SKM-1 treated with dmso at 0.1 percent for 144 hours (cell line): ENCODE measurements at regions not wholly inside any gene's neighbourhood (a gene's known extent, or its start where the extent isn't known, plus 50 kb on each side); places are given as distances from the start of the nearest gene placed in this dataset.

Source experiments
- DNase-seq: peaks from one replicate; lab custom pipeline; 2025; ENCODE audit not compliant: unreplicated experiment; lab: John Stamatoyannopoulos, UW

- no peak for DNase-seq
Observed at GRCh38 chr12:98453492-98453891, 61.9 kb upstream of the TMPO start.

- DNase-seq, result no peak
Observed at GRCh38 chr12:98456041-98456440, 59.3 kb upstream of the TMPO start.

GRCh38 chr12:98456576-98457573 is 58.5 kb upstream of the TMPO start:
- no peak for DNase-seq

- DNase-seq, result peak; percentile 49
Observed at GRCh38 chr12:98464190-98464589, 51.2 kb upstream of the TMPO start.

GRCh38 chr12:98465505-98465904 is 49.9 kb upstream of the TMPO start:
- DNase-seq, result no peak
